ENCODE measurements at regions not wholly inside any gene's neighbourhood (a gene's known extent, or its start where the extent isn't known, plus 50 kb on each side); places are given as distances from the start of the nearest gene placed in this dataset.

DNA sequence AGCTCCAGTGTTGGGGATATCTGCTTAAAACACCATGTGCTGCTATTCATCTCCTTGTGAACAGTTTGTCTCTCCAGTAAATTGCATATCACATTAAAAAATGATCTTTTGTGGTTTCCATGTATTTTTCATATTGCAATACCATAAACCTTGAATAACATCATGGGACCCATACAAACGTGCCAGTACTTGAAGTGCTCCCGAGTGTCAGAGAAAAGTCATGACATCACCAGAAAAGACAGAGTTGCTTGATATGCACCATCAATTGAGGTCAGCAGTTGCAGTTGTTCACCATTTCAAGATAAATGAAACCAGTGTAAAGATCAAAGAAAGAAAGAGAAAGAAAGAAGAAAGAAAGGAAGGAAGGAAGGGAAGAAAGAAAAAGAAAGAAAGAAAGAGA is 278.6 kb downstream of the ZNF621 start:
- no peak for DNase-seq (ENCODE audit: low read depth in 2 of 3, low spot score in 2 of 3)

DNA sequence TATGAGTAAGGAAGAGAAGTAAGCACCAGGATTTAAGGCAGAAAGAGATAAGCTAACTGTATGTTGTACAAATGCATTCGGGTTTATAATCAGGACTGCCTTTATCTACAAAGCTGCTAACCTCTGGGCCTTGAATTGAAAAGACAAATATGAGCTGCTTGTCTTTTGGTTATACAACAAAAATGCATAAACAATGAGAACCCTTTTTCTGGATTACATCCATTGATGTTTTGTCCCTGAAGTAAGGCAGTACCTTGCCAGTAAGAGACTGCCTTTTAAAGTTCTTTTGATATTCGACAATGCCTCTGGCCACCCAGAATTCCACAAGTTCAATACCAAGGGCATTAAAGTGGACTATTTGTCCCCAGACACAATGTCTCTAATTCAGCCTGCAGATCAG is 280.7 kb downstream of the ZNF621 start:
- no peak for DNase-seq (ENCODE audit: low read depth in 2 of 3, low spot score in 2 of 3)

DNA sequence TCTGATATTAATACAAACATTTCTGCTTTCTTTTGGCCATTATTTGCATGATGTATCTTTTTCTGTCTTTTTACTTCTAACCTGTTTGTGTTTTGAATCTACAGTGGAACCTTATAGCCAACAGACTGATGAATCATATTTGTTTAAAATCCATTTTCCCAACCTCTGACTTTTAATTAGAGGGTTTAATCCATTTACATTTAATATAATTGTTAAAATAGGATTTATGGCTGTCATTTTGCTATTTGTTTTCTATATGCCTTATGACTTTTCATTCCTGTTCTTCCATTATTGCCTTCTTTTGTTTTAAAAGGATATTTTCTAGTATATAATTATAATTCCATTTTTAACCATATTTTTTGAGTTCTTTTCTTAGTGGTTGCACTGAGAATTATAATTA is 286.1 kb downstream of the ZNF621 start:
- no peak for DNase-seq (ENCODE audit: low read depth in 2 of 3, low spot score in 2 of 3)

DNA sequence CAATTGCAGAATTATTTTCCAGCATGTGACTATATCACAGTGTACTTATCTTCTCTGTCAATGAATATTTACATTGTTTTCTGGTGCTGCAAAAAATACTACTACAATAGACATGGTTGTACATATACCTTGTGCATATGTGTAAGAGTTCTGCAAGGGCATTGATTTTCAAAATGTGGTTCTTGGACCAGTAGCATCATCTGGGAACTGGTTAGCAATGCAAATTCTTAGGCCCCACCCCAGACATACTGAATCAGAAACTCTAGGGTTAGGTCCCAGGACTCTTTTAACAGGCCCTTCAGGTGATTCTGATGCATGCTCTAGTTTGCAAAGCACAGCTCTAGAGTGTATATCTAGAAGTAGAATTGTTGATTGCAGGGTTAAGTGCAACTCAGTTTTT is 292.3 kb downstream of the ZNF621 start:
- DNase-seq (ENCODE audit: low read depth in 2 of 3, low spot score in 2 of 3), result no peak

DNA sequence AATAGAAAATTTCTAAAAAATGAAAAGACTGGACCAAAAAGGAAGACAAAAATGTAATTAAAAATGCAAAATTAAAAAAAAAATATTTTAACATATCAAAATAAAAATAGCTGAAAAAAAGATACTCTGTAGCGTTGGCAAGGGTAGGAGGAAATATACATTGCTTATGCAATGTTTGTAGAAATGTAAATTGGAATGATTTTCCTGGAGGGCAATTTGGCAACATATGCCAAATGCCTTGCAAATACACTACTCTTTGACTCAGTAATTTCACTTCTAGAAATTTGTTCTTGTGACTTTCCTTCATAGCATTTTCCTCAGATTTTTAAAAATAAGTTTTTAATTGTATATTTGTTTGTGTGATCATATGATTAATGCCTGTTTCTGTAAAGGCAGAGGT is 296.6 kb downstream of the ZNF621 start:
- no peak for DNase-seq (ENCODE audit: low read depth in 2 of 3, low spot score in 2 of 3)

DNA sequence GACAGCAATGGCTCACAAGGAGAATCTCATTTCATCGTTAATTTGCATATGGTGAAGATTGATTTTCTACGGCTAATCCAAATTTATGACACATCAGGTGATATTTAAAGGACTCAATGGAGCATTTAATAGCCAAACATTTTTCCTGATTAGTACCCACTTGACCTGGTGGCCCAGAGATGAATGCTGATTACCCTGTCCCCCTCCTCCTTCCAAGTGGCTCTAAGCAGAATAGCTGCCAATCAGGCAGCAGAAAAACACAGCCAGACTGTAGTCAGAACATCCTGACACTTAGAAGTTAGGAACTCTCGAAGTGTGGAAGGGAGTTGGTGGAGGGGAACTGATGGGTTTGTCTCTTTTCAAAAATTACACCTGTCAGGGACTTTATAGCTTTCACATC is 302.5 kb downstream of the ZNF621 start:
- DNase-seq (ENCODE audit: low read depth in 2 of 3, low spot score in 2 of 3), result no peak

DNA sequence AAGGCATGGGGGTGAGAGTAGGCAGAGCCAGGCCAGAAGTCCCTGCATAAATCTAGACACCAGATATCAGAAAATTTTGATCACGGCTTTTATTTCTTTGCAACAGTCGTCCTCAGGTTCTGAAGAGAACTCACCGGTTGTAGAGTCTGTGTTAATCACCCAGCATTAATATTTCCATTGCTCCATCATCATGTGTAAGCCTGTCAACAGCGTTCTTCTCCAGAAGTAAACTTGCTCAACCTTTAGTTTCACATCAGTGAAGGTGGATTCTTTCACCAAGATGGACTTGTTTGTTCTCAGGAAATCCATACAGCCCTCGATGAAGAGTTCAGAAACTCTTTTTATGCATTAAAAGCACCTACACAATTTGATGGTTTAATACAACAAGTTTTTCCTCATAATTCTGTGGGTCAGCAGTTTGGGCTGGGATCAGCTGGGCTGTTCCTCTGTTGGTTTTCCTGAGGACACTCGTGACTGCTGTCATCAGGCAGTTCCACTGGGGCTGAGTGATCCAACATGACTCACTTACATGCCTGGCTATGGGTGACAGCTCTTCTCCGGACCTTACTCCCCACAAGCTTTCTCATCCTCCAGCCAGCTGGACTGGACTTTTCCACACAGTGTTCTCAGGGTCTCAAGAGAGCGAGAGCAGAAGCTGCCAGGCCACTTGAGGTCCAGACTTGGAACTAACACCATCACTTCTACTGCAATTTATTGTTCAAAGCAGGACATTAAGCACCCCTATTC is 303.4 kb downstream of the ZNF621 start:
- no peak for DNase-seq (ENCODE audit: low read depth in 2 of 3, low spot score in 2 of 3)

DNA sequence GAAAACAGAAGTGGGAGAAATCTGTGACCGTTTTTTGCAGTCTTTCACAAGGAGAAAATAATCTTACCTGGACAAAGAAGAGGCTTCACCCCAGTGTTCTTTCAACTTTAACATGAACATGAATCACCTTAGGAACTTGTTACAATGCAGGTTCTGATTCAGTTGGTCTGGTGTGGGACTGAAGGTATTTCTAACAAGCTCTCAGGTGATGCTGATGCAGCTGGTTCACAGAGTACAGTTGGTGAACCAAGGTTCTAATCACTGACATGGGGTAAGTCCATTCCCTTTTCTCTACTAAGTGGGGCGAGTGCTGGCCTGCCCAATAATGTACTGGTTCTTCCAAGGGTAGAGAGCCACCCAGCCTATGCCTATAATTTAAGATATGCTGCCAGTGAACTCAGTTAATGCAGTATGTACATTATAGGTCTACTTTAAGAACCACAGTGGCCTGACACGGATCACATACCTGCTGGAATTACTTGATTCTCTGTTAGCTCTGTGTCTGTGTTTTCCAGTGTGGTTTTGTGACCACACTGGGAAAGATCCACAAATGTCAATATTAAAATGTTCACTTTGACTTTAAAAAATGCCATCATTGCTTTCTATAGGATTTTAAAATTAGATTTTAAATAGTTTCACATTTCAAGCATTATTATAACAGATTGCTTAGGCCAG is 304.1 kb downstream of the ZNF621 start:
- DNase-seq (ENCODE audit: low read depth in 2 of 3, low spot score in 2 of 3), result no peak

DNA sequence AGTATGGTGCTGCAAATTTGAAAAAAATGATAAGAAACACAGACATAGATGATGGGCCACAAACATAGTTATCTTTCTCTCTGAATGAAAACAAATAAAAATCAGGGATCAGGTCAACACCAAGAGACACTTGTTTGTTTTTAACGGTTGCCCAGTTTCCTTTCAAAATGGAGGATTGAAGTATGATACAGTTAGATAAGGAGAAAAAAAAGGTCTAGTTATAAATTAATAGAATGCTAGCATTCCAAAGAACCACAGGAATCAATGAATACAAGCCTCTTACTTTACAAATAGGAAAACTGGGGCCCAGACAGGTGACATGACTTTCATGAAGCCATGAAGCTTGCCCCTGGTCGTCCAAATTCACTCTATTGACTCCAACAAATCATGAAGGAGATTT is 305.1 kb downstream of the ZNF621 start:
- DNase-seq (ENCODE audit: low read depth in 2 of 3, low spot score in 2 of 3), result no peak

DNA sequence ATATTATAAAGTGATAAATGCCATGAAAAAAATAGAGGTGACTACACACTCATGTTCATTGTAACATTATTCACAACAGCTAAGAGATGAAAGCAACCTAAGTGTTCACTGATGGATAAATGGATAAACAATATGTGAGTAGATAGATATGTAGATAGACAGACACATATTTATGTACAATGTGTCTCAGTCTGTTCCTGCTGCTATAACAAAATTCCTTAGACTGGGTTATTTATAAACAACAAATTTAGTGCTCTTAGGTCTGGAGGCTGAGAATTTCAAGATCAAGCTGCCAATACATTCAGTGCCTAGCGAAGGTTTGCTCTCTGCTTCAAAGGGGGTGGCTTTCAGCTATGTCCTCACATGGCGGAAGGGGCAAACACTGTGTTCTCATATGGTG is 312.5 kb downstream of the ZNF621 start:
- DNase-seq (ENCODE audit: low read depth in 2 of 3, low spot score in 2 of 3), result no peak

DNA sequence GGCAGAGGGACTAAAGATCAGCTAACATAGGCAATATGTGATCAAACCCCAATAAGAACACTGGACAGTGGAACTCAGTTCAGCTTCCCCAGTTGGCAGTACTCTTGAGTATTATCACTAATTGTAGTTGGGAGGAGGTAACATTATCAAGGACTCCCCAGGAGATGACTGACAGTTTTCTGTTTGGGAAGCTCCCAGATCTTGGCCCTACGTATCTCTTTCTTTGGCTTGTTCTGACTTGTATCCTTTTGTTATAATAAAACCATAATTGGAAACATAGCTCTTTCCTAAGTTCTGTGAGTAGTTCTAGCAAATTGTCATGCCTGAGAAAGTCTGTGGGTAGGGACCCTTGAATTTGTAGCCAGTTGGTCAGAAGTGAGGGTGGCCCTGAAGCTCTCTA is 316.4 kb downstream of the ZNF621 start:
- no peak for DNase-seq (ENCODE audit: low read depth in 2 of 3, low spot score in 2 of 3)

DNA sequence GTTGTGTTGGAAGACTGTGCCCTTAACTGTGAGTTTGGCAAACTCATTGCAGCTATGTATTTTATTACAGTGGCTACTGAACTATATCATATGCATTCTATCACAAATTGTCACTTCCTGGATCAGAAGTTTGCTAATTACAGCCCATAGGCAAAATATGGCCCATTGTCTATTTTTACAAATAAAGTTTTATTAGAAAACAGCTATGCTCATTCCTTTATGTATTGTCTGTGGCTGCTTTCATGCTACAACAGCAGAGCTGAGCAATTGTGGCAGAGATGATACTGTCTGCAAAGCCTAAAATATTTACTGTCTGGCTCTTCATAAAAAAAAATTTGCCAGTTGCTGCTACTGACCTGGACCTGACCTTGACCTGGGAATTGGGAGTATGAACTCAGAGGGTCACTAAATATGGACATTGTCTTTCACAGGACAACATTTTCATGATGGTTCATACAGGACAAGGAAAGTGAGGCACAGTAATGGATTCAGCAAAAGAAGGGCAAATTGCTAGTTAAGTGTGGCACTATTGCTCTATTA is 316.9 kb downstream of the ZNF621 start:
- DNase-seq (ENCODE audit: low read depth in 2 of 3, low spot score in 2 of 3), result no peak

DNA sequence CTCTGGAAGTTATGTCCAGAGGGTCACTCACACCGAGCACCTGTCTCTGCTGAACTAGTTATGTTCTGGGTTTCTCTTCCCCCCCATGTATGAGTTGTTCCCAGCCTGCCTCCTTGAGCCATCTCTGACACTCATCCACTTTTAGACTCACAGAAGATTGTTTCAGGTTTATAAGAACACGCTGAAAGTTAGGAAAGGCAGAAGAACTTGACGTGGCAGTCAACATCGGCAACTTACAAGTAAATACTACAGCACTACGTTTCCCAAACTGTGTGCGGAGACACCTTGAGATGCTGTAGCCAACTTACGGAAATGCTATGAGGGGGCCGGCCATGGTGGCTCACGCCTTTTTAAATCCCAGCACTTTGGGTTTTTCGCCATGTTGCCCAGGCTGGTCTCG is 318.0 kb downstream of the ZNF621 start:
- no peak for DNase-seq (ENCODE audit: low read depth in 2 of 3, low spot score in 2 of 3)

DNA sequence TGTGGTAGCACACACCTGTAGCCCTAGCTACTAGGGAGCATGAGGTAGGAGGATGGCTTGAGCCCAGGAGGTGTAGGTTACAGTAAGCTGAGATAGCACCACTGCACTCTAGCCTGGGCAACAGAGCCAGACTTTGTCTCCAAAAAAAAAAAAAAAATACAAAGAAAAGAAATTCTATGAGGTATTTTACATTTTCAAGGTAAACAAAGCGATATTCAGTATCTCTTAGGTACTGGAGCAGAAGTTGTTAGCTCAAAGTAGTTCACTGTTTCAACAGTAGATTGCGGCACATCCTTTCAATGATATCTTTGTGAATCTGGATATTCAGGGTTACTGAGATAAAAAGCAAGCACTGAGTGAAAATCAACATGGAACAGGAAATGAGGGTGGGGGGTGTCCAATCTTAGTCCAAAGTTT is 318.5 kb downstream of the ZNF621 start:
- no peak for DNase-seq (ENCODE audit: low read depth in 2 of 3, low spot score in 2 of 3)

DNA sequence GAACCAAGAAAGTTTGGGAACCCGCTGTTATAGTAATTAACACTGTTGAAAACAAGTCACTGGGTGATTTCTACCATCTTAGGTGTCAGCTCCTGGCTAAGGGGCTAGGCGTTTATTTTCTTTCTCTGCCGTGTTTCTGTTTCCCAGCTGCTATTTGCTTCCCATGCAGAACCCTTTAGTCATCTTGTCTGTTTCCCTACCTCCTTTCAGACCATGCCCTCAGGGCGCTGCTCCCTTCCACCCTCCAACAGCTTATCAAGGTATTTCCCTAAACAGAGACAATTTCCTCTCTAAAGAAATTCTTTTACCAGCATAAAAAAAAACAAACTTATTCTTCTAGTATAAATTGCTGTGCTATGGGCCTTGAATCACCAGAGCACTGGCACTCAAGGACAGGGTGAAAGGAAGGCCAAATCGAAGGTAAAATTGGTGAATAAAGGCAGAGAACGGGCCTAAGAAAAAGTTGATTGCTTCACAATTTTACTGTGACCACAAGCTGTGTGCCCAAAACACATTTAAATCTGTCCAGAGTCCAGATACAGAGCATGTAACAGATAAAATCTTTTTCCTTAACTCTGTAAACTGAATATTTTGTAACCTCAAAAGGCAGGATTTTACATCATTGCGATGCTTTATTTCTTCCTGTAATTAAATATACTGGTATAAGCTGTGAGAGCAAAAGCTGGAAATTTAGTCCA is 319.2 kb downstream of the ZNF621 start:
- DNase-seq (ENCODE audit: low read depth in 2 of 3, low spot score in 2 of 3), result no peak

DNA sequence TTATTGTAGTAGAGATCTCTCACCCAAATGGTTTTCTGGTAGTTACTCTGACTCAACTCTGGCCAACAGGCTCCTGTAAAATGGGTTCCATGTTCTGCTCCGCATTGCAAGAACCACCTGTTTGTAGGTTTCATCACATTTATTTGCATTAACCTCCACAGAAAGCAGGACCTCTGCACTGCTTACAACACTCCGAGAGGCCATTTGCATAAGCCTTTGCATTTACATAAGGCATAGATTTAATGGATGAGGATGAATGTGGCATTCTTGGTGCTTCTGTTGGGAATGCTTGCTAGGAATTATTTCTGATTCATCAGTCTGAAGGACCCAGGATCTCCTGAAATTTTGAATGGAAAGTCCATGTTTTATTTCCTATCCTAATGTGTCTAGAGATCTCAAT is 320.1 kb downstream of the ZNF621 start:
- no peak for DNase-seq (ENCODE audit: low read depth in 2 of 3, low spot score in 2 of 3)

DNA sequence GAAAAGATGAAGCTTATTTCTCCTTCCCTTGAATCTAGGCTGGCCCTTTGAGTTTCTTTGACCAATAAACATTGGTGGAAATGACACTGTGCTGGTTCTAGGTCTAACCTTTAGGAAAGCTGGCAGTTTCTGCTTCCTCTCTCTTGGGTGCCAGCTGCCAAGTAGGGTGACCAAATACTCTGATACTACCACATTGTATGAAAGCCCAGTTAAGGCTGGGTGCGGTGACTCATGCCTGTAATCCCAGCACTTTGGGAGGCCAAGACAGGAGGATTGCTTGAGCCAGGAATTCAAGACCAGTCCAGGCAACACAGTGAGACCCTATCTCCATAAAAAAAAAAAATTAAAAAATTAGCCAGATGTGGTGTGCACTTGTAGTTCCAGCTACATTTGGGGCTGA is 320.7 kb downstream of the ZNF621 start:
- DNase-seq (ENCODE audit: low read depth in 2 of 3, low spot score in 2 of 3), result no peak

DNA sequence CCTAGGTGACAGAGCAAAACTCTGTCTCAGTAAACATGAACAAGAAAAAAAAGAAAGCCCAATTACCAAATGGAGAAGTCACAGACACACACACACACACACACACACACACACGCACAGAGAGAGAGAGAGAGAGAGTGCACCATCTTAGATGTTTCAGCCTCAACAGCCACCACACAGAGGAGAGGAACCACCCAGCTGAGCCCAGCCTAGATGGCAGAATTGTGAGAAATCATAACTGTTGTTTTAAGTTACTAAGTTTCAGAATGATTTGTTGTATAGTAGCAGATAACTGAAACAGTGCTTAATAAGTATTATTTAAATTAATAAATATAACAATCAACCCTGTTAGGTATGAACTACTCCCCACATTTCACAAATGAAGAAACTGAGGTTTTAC is 321.2 kb downstream of the ZNF621 start:
- DNase-seq (ENCODE audit: low read depth in 2 of 3, low spot score in 2 of 3), result no peak

DNA sequence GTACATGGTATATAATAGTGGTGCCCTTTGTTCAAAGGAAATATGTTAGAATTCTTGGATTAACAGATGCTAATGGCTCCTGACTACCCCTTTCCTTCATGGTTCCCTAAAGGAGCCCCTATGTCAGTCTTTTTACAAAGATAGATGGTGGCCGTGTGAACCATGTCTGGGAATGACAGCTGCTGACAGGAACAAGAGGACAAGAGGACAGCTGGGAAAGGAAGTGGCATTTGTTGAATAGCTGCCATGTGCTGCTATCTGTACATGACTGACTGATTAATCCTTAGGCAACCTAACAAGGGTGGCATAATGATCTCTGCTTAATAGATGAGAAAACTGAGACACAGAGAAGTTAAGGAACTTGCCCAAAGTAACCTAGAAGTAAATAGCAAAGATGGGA is 321.7 kb downstream of the ZNF621 start:
- DNase-seq (ENCODE audit: low read depth in 2 of 3, low spot score in 2 of 3), result no peak

DNA sequence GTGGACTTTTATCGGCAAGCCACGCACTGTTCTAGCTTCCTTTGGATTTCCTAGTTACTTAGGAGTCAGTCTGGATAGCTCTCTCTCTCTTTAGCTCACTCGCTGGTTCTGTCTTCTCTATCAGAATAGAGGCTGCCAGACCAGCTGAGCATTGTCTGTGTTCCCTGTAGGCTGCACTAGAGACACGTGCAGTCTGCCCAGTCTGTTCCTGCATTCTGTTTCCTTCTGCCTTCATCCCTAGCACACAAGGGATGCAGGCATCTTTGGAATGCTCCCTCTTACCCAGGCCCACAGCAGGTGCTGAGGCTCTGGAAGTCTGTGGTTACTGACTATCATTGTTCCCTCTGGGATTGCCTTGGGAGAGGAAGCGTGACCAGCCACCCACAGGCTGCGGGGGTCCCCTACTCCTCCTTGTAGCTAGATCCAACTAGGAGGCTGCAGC is 322.8 kb downstream of the ZNF621 start:
- no peak for DNase-seq (ENCODE audit: low read depth in 2 of 3, low spot score in 2 of 3)

DNA sequence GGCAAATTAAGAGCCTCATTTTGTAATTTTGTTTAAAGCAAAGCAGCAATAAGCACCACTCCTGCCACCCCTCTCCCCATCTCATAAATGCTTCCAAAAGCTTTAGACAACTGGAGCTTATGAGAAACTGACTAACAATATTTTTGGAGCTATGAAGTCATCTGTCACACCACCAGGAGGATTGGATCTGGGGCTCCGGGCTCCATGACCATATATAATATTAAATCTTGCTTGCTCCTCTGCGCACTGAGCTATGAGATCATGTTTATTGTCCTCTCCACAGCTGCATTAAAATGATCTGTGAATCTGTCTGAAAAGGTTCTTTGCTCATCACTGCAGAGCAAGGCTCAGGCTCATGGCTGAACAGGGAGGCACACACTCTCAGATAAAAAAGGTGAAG is 323.7 kb downstream of the ZNF621 start:
- no peak for DNase-seq (ENCODE audit: low read depth in 2 of 3, low spot score in 2 of 3)

DNA sequence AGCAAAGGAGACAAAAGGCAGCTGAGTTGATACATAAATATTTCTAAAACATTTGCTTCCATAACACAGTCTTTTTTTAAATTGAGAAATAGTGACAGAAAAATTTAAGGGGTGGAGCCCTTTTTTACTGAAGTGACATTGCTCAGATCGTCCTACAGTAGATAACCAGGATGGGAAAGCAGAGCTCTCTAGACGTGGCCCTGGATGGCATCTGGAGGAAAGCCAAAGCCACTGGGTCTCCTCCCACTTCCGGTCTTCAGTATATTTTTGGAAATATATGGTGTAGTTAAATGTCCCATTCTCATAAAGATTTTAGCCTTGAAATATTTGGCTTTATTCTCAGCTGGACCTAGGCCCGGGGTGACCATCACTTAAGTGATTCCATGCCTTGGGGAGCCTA is 326.1 kb downstream of the ZNF621 start:
- no peak for DNase-seq (ENCODE audit: low read depth in 2 of 3, low spot score in 2 of 3)

Data from activated CD8-positive, alpha-beta memory T cell treated with anti-CD3 and anti-CD28 coated beads for 48 hours (primary cell).